Aorta (tissue), 5 donors: ENCODE measurements at regions not wholly inside any gene's neighbourhood (a gene's known extent, or its start where the extent isn't known, plus 50 kb on each side); places are given as distances from the start of the nearest gene placed in this dataset.

ENCODE experiments used
- ATAC-seq: fragments of 200-7000 bp; cut with Tn5 transposase; one replicate; pipeline ENCODE4 v1.9.1; 2022; ENCODE audit warnings: moderate library complexity; ENCODE audit not compliant: low FRiP score
- DNase-seq, 2 donors: peaks; one replicate each; pipeline ENCODE4 v3.0.0-alpha.2; 2020
- H3K27ac ChIP-seq, 2 donors: one replicate each; pipeline ENCODE4 v1.5.1; 2013; ENCODE audit warnings: low read length in 2 of 2, mild to moderate bottlenecking in 2 of 2, moderate library complexity in 2 of 2, control low read depth in 1 of 2, inconsistent platforms in 1 of 2, low read depth in 1 of 2
- H3K27me3 ChIP-seq, 2 donors: one replicate each; pipeline ENCODE4 v1.6.1; 2013; ENCODE audit warnings: control low read depth in 1 of 2, low read length in 1 of 2, mild to moderate bottlenecking in 1 of 2, moderate library complexity in 1 of 2; ENCODE audit not compliant: insufficient read depth in 2 of 2, control insufficient read depth in 1 of 2
- H3K36me3 ChIP-seq, 2 donors: one replicate each; pipeline ENCODE4 v1.6.1; 2013; ENCODE audit warnings: control low read depth in 1 of 2, low read length in 1 of 2, mild to moderate bottlenecking in 1 of 2; ENCODE audit not compliant: insufficient read depth in 2 of 2, control insufficient read depth in 1 of 2
- H3K4me1 ChIP-seq, 2 donors: one replicate each; pipeline ENCODE4 v1.6.1; 2013; ENCODE audit warnings: low read length in 2 of 2, control low read depth in 1 of 2, mild to moderate bottlenecking in 1 of 2, moderate library complexity in 1 of 2; ENCODE audit not compliant: insufficient read depth in 2 of 2, control insufficient read depth in 1 of 2
- H3K4me3 ChIP-seq, 2 donors: one replicate each; pipeline ENCODE4 v1.5.1; 2013; ENCODE audit warnings: low read length in 2 of 2, control low read depth in 1 of 2, mild to moderate bottlenecking in 1 of 2
- H3K9me3 ChIP-seq: one replicate; pipeline ENCODE4 v1.6.1; 2013; ENCODE audit warnings: mild to moderate bottlenecking, low read length; ENCODE audit not compliant: control insufficient read depth
- WGBS, 2 donors: extraction: QIAGEN DNeasy Blood & Tissue Kit; methylation state at CpG; one replicate each; pipeline ENCODE4 v1.1.7; 2013; 5-methylcytosine and 5-hydroxymethylcytosine counted together
- intact Hi-C, 2 donors: fragments of 100-400 bp; cut with DNase I; formaldehyde crosslinking; loops; one replicate each; pipeline versions ENCODE4 v1.14.2 to v1.15.0; 2022
- donor health status: healthy with polysubstance abuse.
- donor health status: Bipolar disorder and iron deficiency.
- donor health status: DM: no; HTN: no; CAD: no.
- donor health status: DM: no; HTN: no; CAD: no.
- donor health status: DM: yes; HTN: yes; CAD: no.

DNA sequence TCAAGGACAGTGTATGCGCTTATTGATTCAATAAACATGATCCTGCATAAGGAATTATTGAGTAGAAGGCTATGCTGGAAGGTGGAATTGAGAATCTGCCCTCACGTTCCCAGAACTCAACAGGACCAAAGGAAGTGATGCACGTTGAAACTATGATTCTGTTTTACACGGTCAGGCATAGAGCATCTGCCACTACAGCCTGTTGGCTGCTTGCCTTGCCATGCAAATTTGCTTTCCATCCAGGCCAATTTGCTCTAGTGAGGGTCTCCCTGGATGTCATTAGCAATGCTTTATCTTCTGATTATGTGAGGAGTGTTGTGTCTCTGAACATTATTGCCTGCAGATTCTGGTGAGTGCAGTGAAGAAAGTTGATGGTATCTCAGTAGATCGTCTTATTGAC, 132.9 kb downstream of the ADRA2A start:
- Histone ChIP-seq H3K36me3 (no peaks in the 10 kb centered on the region), H3K27ac (no peak overlapping the region), H3K27me3 (no peaks in the 10 kb centered on the region), H3K4me1 (no peaks in the 10 kb centered on the region), H3K4me3 (no peak overlapping the region), H3K9me3 (no peaks in the 10 kb centered on the region)
- intact Hi-C loops = no loop called here
- ATAC-seq (no peak), DNase-seq (no peak)
- WGBS, 2 donors = 58 to 65% methylated on average over 5 of the region's 5 CpGs

DNA sequence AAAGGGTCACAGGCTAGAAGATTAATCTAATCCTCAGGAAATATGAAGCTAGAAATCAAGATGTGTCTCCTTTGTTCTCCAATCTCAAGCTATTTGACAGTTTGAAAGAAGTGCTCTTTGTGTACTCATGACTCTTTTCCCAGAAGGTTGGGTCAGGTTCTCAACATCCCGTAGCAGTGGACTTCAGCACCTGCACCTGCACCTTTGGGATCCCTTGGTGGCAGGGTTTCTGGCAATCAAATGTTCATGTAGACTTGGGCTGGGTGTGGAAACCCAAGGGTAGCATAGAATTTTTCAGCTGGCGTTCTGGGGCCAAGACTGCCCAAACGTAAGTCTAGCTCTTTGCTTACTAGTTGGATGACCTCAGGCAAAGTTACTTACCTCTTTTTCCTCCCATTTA, 134.4 kb downstream of the ADRA2A start:
- Histone ChIP-seq H3K4me1 (no peaks in the 10 kb centered on the region), H3K9me3 (no peaks in the 10 kb centered on the region), H3K36me3 (no peaks in the 10 kb centered on the region), H3K27me3 (no peaks in the 10 kb centered on the region), H3K4me3 (no peak overlapping the region), H3K27ac (no peak overlapping the region)
- 74 to 75% methylated on average over 3 of the region's 3 CpGs for WGBS, 2 donors
- intact Hi-C loops = no loop called here
- DNase-seq (no peak), ATAC-seq (no peak)

DNA sequence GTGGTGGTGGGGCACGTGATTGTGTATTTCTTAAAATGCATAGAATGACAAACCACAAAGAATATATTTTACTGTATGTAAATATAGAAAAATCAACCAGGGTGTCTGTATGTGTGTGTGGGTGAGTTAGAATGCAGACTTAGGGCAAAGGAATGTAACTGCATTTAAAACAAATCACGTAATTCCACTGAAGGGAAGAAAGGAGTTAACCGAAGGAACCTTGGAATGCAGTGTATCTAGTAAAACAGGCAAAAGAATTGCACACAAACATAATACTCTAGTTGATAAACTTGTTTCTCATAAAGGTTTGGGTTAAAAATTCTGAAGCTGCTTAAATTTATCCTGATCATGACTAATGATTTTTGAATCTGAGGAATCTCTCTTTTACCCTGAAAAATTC, 134.9 kb downstream of the ADRA2A start:
- DNase-seq (no peak), ATAC-seq (no peak)
- no peaks in the 10 kb centered on the region for H3K27me3 ChIP-seq
- no peaks in the 10 kb centered on the region for H3K4me1 ChIP-seq
- H3K4me3 ChIP-seq = no peak overlapping the region
- no peak overlapping the region for H3K27ac ChIP-seq
- WGBS, 2 donors = 35 to 41% methylated on average over 3 of the region's 3 CpGs
- H3K9me3 ChIP-seq = no peaks in the 10 kb centered on the region
- intact Hi-C loops = no loop called here
- H3K36me3 ChIP-seq = no peaks in the 10 kb centered on the region

DNA sequence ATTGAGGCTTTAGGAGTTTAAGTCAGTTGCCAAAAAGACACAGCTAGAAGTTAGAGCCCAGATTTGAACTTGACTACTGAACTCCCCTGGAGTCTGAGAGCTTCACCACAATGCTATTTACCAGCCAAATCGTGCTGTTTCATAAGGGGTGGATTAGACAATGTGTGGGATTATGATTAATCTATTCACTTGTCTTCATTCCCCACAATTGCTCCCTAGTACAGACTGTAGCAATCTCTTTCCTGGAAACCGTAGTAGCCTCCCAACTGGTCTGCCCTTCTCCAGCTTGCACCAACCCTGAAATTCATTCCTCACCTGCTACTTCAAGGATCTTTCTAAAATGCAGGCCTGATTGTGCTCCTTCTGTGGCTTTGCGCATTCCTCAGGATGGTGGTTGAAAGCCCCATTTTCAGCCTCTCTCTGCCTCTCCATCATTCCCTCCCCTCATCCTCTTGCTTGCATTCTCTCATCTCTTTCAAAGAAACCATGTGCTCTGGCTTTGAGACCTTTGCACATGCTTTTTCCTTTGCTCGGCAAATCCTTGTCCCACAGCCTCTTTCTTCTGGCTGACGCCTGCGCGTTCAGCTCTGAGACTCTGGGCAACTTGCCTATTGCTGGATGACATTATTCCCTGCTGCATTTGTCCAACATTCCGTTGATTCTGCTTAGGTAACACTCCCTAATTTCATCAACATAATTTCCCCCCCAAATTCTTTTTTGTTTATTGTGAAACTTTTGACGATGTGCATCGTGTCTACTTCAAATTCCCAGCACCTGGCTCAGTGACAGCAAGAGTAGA, 145.1 kb downstream of the ADRA2A start:
- H3K4me1 ChIP-seq = no peaks in the 10 kb centered on the region
- H3K4me3 ChIP-seq = no peak overlapping the region
- DNase-seq (no peak), ATAC-seq (no peak)
- no peak overlapping the region for H3K27ac ChIP-seq
- intact Hi-C loops = no loop called here
- peaks cover 0 to 4% of the 10 kb centered on the region in 2 donors for H3K27me3 ChIP-seq
- H3K9me3 ChIP-seq = peaks cover 2% of the 10 kb centered on the region
- no peaks in the 10 kb centered on the region for H3K36me3 ChIP-seq
- WGBS, 2 donors = 69 to 73% methylated on average over 10 of the region's 10 CpGs

DNA sequence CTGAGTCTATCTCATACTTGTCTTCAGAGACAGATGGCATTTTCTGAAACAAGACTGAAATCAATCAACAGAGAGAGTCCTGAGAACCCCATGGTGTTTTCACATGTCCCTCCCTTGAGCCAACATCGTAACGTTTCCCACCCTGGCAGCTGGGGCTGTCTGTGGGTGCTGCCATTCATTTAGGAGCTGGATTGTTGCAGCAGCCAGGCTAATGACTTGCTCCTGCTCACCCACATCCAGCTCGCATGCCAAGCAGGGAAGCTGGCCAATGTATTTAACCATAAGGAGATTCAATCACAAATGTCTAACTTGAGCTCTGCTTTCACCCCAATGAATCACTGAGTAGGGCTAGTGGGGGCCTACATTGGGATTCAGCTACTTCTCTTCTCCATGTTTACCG, 146.1 kb downstream of the ADRA2A start:
- Histone ChIP-seq H3K9me3 (peaks cover 2% of the 10 kb centered on the region), H3K27me3 (peaks cover 0 to 4% of the 10 kb centered on the region in 2 donors), H3K36me3 (no peaks in the 10 kb centered on the region), H3K4me1 (no peaks in the 10 kb centered on the region), H3K4me3 (no peak overlapping the region), H3K27ac (no peak overlapping the region)
- ATAC-seq (no peak), DNase-seq (no peak)
- 52 to 58% methylated on average over 4 of the region's 4 CpGs for WGBS, 2 donors
- intact Hi-C loops = no loop called here

DNA sequence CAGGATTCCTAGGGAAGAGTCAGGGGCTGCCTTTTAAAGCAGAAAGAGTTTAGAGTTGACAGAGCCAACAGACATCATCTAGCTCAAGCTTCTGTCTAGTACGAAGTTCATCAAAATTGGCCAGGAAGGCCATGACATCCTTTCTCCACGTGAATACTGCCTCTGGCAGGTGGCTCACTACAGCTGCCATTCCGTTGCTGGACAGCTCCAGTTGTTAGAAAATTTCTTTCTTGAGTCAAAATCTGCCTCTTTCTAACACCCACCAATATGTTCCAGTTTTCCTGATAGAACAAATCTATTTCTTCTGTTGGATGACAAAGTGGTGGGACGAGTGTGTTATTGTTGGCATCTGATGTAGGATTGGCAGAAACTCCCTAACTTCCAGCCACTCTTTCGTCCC, 154.9 kb downstream of the ADRA2A start:
- H3K27me3 ChIP-seq = no peaks in the 10 kb centered on the region
- no peaks in the 10 kb centered on the region for H3K36me3 ChIP-seq
- H3K27ac ChIP-seq = no peak overlapping the region
- WGBS, 2 donors = 27 to 34% methylated on average over 5 of the region's 5 CpGs
- ATAC-seq = no peak
- H3K4me3 ChIP-seq = no peak overlapping the region
- H3K9me3 ChIP-seq = peaks cover 2% of the 10 kb centered on the region
- intact Hi-C loops = no loop called here
- no peak for DNase-seq
- H3K4me1 ChIP-seq = no peaks in the 10 kb centered on the region

DNA sequence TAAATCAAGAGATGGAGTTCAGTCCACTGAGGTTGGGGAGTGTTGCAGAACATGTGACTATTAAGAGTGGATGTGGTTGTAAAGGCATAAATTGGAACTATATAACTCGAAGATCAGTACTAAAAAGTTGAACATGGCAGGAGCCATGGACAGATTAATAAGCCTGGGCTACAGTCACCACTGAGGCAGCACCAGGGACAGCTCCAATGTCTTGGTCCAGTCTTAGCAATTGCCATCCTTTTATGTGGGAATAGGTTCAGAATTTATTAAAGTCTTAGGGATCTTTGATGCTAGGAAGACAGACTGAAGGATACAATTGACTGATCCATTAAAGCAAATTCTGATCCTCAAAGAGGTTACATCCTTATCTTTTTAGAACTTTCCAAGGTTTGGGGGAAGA, 156.6 kb downstream of the ADRA2A start:
- no peaks in the 10 kb centered on the region for H3K36me3 ChIP-seq
- no peak overlapping the region for H3K4me3 ChIP-seq
- intact Hi-C loops = no loop called here

DNA sequence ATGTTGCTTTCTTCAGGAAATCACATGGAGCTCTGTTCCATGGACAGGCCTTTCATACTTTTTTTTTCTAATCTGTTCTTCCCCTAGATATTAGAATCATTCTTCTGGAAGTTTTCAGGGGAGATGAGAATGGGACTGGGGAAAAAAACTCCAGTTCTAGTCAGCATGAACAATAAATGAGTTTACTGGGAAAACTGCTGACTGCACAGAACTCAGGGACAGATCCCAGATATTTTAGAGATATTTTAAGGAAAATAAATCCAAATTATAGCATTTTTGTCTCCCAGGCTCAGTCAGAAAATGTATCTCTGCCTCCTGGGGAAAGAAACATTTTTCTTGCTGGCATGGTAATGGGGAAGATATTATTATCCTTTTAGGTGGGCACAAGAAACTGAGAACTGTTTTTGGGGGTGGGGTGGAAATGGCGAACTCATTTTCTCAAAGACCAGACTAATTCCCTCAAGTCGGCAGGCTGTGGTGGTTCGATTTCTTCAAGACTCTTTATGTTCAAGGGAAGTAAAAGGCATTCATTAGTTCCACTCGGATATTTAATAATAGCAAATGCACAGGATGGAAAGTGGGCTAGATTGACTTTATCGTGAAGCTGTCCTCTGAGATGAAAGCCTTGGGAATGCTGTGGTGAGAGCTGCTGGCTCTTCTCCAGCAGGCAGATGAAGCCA, 157.5 kb downstream of the ADRA2A start:
- 73 to 74% methylated on average over 5 of the region's 5 CpGs for WGBS, 2 donors
- DNase-seq (no peak), ATAC-seq (no peak)
- no peaks in the 10 kb centered on the region for H3K4me1 ChIP-seq
- intact Hi-C loops = no loop called here
- no peak overlapping the region for H3K27ac ChIP-seq
- H3K36me3 ChIP-seq = no peaks in the 10 kb centered on the region
- no peak overlapping the region for H3K4me3 ChIP-seq
- H3K27me3 ChIP-seq = no peaks in the 10 kb centered on the region
- H3K9me3 ChIP-seq = peaks cover 3% of the 10 kb centered on the region

More for the DNA sequence above, 156.6 kb downstream of the ADRA2A start:
- Histone ChIP-seq H3K4me1 (no peaks in the 10 kb centered on the region), H3K27me3 (no peaks in the 10 kb centered on the region), H3K9me3 (peaks cover 4% of the 10 kb centered on the region), H3K27ac (no peak overlapping the region)
- 55 to 64% methylated on average over 1 of the region's 1 CpG for WGBS, 2 donors
- DNase-seq (no peak), ATAC-seq (no peak)

DNA sequence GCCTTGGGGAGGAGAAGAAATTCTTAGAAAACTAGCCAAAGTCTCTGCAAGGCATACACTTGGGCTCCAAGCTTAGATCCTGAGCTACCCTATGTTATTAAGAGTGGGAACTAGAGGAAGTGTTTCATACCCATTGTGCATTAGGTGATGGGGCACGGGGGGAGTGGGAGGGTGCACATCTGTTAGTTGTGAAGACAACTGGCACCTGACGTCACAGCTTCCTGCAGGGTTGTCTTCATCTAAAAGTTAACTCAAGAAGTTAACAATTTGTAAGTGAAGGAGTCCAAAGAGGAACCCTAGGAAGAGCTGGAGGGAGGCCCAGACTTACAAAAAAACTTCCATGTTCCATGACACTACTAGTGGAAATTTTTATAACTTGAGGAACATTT, 158.1 kb downstream of the ADRA2A start:
- Histone ChIP-seq H3K27me3 (no peaks in the 10 kb centered on the region), H3K36me3 (no peaks in the 10 kb centered on the region), H3K4me1 (no peaks in the 10 kb centered on the region), H3K9me3 (peaks cover 3% of the 10 kb centered on the region), H3K27ac (no peak overlapping the region), H3K4me3 (no peak overlapping the region)
- DNase-seq (no peak), ATAC-seq (no peak)
- intact Hi-C loops = no loop called here
- WGBS, 2 donors = 59 to 60% methylated on average over 2 of the region's 2 CpGs
